PC-3 (cell line): ENCODE measurements at regions not wholly inside any gene's neighbourhood (a gene's known extent, or its start where the extent isn't known, plus 50 kb on each side); places are given as distances from the start of the nearest gene placed in this dataset.

Experiments
- ATAC-seq: fragments of 200-7000 bp; cut with Tn5 transposase; 2 replicates; pipeline ENCODE4 v1.9.1; 2020; ENCODE audit warnings: mild to moderate bottlenecking, moderate library complexity
- BruUV-seq: library from RNA; stranded (reverse); fragments of 400-500 nt; replicated peaks from 2 replicates; lab custom pipeline; 2021; lab: Mats Ljungman, UMichigan
- CTCF ChIA-PET: fragments of 300-600 bp; sonication (Branson Sonifier 250); formaldehyde crosslinking; loops from one replicate; lab custom pipeline; 2022; ENCODE audit warnings: antibody characterized with exemption; lab: Charles Lee
- POLR2A ChIA-PET: fragments of 300-600 bp; sonication (Branson Sonifier 250); formaldehyde crosslinking; loops from one replicate; lab custom pipeline; 2022; ENCODE audit warnings: antibody characterized with exemption; ENCODE audit not compliant: unreplicated experiment; lab: Charles Lee
- DNase-seq: peaks from one replicate; pipeline ENCODE4 v3.0.0-alpha.2; 2015
- H2AFZ ChIP-seq: fragments of 300-600 bp; sonication (generic); 2 replicates; pipeline ENCODE4 v1.6.0; 2016; ENCODE audit warnings: antibody characterized with exemption, low read length
- H3F3A ChIP-seq: fragments of 300-600 bp; sonication (generic); one replicate; pipeline ENCODE4 v1.6.0; 2017; ENCODE audit warnings: antibody characterized with exemption, low read length, control low read depth, mild to moderate bottlenecking; ENCODE audit not compliant: unreplicated experiment
- H3K27ac ChIP-seq: fragments of 300-600 bp; sonication (generic); 2 replicates; pipeline ENCODE4 v1.5.1; 2016; ENCODE audit warnings: mild to moderate bottlenecking, low read length
- H3K27me3 ChIP-seq: fragments of 300-600 bp; sonication (generic); 2 replicates; pipeline ENCODE4 v1.6.1; 2016; ENCODE audit warnings: low read length, mixed read lengths
- H3K36me3 ChIP-seq: fragments of 300-600 bp; sonication (generic); 2 replicates; pipeline ENCODE4 v1.6.1; 2016; ENCODE audit warnings: low read depth, mixed run types, low read length, mixed read lengths
- H3K4me1 ChIP-seq: fragments of 300-600 bp; sonication (generic); 2 replicates; pipeline ENCODE4 v1.5.1; 2016; ENCODE audit warnings: low read length; ENCODE audit not compliant: insufficient read depth
- H3K4me2 ChIP-seq: fragments of 300-600 bp; sonication (generic); 2 replicates; pipeline ENCODE4 v1.6.0; 2016; ENCODE audit warnings: low read length
- H3K4me3 ChIP-seq: fragments of 300-600 bp; sonication (generic); 2 replicates; pipeline ENCODE4 v1.5.1; 2016; ENCODE audit warnings: mild to moderate bottlenecking, low read length, mixed read lengths
- H3K79me2 ChIP-seq: fragments of 300-600 bp; sonication (generic); 2 replicates; pipeline ENCODE4 v1.6.1; 2017; ENCODE audit warnings: low read length, mixed read lengths
- H3K9ac ChIP-seq: fragments of 300-600 bp; sonication (generic); 2 replicates; pipeline ENCODE4 v1.6.0; 2016; ENCODE audit warnings: mild to moderate bottlenecking, low read length
- H3K9me2 ChIP-seq: fragments of 300-600 bp; sonication (generic); replicated peaks from 2 replicates; pipeline ENCODE4 v1.6.1; 2016; ENCODE audit warnings: mixed run types, low read length, mixed read lengths
- H3K9me3 ChIP-seq: fragments of 300-600 bp; sonication (generic); 2 replicates; pipeline ENCODE4 v1.6.1; 2016; ENCODE audit warnings: low read length, mixed read lengths
- H4K20me1 ChIP-seq: fragments of 300-600 bp; sonication (generic); 2 replicates; pipeline ENCODE4 v1.6.1; 2016; ENCODE audit warnings: low read length, mixed read lengths
- CTCF ChIP-seq: fragments of 300-600 bp; sonication (generic); conservative IDR thresholded peaks from 2 replicates; pipeline ENCODE4 v1.5.1; 2017; ENCODE audit warnings: antibody characterized with exemption, low read depth, mild to moderate bottlenecking, low read length
- EZH2 ChIP-seq: fragments of 300-600 bp; sonication (generic); IDR thresholded peaks from one replicate; pipeline ENCODE4 v1.6.1; 2017; ENCODE audit warnings: antibody characterized with exemption, mild to moderate bottlenecking, low read length; ENCODE audit not compliant: unreplicated experiment
- EZH2phosphoT487 ChIP-seq: fragments of 300-600 bp; sonication (generic); IDR thresholded peaks from 2 replicates; pipeline ENCODE4 v1.6.1; 2018; ENCODE audit warnings: mild to moderate bottlenecking, antibody characterized with exemption, low read length, borderline replicate concordance
- intact Hi-C: fragments of 100-400 bp; cut with micrococcal nuclease; formaldehyde crosslinking; loops from 2 replicates; pipeline ENCODE4 v1.9.0; 2023

GRCh38 chr16:48098472-48098871 is 57.3 kb downstream of the ABCC12 start:
- POLR2A ChIA-PET, result no interaction called here
- no TSS peak for BruUV-seq
- no peaks in the 10 kb centered on the region for H3K36me3 ChIP-seq
- H2AFZ ChIP-seq, result no peak overlapping the region
- no peaks in the 10 kb centered on the region for H3K4me1 ChIP-seq
- DNase-seq (no peak), ATAC-seq (no peak)
- intact Hi-C loops, result no loop called here
- no peaks in the 10 kb centered on the region for H3F3A ChIP-seq
- CTCF ChIA-PET, result no interaction called here
- H3K27ac ChIP-seq, result no peak overlapping the region
- H3K9ac ChIP-seq, result no peak overlapping the region
- no peak overlapping the region for H3K4me3 ChIP-seq
- H3K27me3 ChIP-seq, result no peaks in the 10 kb centered on the region
- H3K4me2 ChIP-seq, result no peak overlapping the region
- no peaks in the 10 kb centered on the region for H3K9me3 ChIP-seq
- TF ChIP-seq CTCF (no peak), EZH2phosphoT487 (no peak)
- no peaks in the 10 kb centered on the region for H3K9me2 ChIP-seq
- H4K20me1 ChIP-seq, result no peaks in the 10 kb centered on the region
- no peaks in the 10 kb centered on the region for H3K79me2 ChIP-seq

GRCh38 chr16:48091117-48091516 is 64.7 kb downstream of the ABCC12 start:
- no peak overlapping the region for H2AFZ ChIP-seq
- H3K9me3 ChIP-seq, result no peaks in the 10 kb centered on the region
- ChIA-PET CTCF (no interaction called here), POLR2A (no interaction called here)
- DNase-seq, result no peak
- no peaks in the 10 kb centered on the region for H3K79me2 ChIP-seq
- no peaks in the 10 kb centered on the region for H3K9me2 ChIP-seq
- no peaks in the 10 kb centered on the region for H3K27me3 ChIP-seq
- H3K4me1 ChIP-seq, result no peaks in the 10 kb centered on the region
- no peaks in the 10 kb centered on the region for H4K20me1 ChIP-seq
- no TSS peak for BruUV-seq
- H3K4me3 ChIP-seq, result no peak overlapping the region
- no peaks in the 10 kb centered on the region for H3K36me3 ChIP-seq
- TF ChIP-seq EZH2 (no peak), CTCF (no peak), EZH2phosphoT487 (no peak)
- no peak overlapping the region for H3K9ac ChIP-seq
- intact Hi-C loops, result no loop called here
- no peak overlapping the region for H3K27ac ChIP-seq
- ATAC-seq, result no peak
- no peak overlapping the region for H3K4me2 ChIP-seq
- H3F3A ChIP-seq, result no peaks in the 10 kb centered on the region

GRCh38 chr16:48089053-48089792 is 66.6 kb downstream of the ABCC12 start:
- ChIA-PET CTCF (no interaction called here), POLR2A (no interaction called here)
- H3K79me2 ChIP-seq, result no peaks in the 10 kb centered on the region
- H3K4me1 ChIP-seq, result no peaks in the 10 kb centered on the region
- no peaks in the 10 kb centered on the region for H3K36me3 ChIP-seq
- no peaks in the 10 kb centered on the region for H3F3A ChIP-seq
- BruUV-seq, result no TSS peak
- H3K4me3 ChIP-seq, result no peak overlapping the region
- H2AFZ ChIP-seq, result no peak overlapping the region
- H3K9ac ChIP-seq, result no peak overlapping the region
- H4K20me1 ChIP-seq, result no peaks in the 10 kb centered on the region
- intact Hi-C loops, result no loop called here
- no peaks in the 10 kb centered on the region for H3K9me3 ChIP-seq
- DNase-seq (no peak), ATAC-seq (no peak)
- no peak overlapping the region for H3K4me2 ChIP-seq
- no peak for TF ChIP-seq CTCF
- TF ChIP-seq EZH2, result no peak
- no peak for TF ChIP-seq EZH2phosphoT487
- H3K27me3 ChIP-seq, result no peaks in the 10 kb centered on the region
- H3K27ac ChIP-seq, result no peak overlapping the region
- H3K9me2 ChIP-seq, result no peaks in the 10 kb centered on the region
